ENCODE measurements at regions not wholly inside any gene's neighbourhood (a gene's known extent, or its start where the extent isn't known, plus 50 kb on each side); places are given as distances from the start of the nearest gene placed in this dataset.

DNA sequence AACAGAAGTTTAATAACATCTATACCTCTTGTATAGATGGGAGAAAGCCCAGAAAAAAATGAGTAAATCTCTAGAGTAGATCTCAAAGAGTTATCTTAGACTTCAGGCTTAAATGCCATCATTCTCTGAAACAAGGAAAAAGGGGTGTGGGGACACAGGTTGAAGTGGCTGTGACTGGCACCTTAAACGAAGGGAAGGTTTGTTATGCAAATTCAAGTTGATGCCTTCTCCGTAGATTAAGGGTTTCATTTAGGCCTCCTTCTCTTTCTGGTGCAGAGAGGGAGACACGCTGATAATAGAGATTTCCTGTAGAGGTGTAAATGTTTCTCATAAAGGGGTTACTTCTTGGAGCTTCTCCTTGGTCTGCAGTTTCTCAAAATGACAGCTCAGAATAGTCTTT lies 252.1 kb downstream of the CD83 start:
- Histone ChIP-seq H3K27me3 (no peaks in the 10 kb centered on the region), H3K4me3 (no peak overlapping the region), H3K9me3 (no peaks in the 10 kb centered on the region), H3K4me1 (no peaks in the 10 kb centered on the region), H3K36me3 (no peaks in the 10 kb centered on the region), H3K27ac (no peak overlapping the region)
- TF ChIP-seq EP300 (IDR thresholded peaks at IDR 0.05) (no peak), POLR2A (IDR thresholded peaks at IDR 0.05) (no peak), POLR2AphosphoS5 (IDR thresholded peaks at IDR 0.05) (no peak)
- TF ChIP-seq, protein P1, sequence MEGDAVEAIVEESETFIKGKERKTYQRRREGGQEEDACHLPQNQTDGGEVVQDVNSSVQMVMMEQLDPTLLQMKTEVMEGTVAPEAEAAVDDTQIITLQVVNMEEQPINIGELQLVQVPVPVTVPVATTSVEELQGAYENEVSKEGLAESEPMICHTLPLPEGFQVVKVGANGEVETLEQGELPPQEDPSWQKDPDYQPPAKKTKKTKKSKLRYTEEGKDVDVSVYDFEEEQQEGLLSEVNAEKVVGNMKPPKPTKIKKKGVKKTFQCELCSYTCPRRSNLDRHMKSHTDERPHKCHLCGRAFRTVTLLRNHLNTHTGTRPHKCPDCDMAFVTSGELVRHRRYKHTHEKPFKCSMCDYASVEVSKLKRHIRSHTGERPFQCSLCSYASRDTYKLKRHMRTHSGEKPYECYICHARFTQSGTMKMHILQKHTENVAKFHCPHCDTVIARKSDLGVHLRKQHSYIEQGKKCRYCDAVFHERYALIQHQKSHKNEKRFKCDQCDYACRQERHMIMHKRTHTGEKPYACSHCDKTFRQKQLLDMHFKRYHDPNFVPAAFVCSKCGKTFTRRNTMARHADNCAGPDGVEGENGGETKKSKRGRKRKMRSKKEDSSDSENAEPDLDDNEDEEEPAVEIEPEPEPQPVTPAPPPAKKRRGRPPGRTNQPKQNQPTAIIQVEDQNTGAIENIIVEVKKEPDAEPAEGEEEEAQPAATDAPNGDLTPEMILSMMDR (IDR thresholded peaks at IDR 0.05), result no peak
- WGBS, 2 donors, result 73 to 85% methylated on average over 3 of the region's 3 CpGs
- no peak for DNase-seq
- no peak for ATAC-seq (ENCODE audit: low FRiP score in 2 of 2)

DNA sequence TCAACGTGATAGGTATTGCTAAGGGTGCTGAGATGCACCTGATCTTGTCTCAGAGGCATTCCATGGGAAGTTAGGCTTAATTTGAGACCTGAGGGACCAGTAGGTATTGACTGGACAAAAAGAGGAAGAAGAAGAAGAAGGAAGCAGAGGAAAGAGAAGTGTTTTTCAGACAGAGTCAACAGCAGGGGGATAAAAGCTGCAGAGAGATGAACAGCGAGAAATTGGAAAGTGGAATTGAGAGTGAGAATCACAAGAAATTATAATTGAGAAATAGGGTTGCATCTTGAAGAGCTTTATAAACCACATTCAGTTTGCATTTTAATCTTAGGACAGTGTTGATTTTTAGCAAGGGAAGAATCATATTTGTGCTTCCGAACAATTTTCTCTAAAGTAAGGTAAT lies 254.0 kb downstream of the CD83 start:
- ATAC-seq (ENCODE audit: low FRiP score in 2 of 2), result peak in 1 of 2 donors; percentile 44
- 72 to 74% methylated on average over 3 of the region's 3 CpGs for WGBS, 2 donors
- TF ChIP-seq EP300 (IDR thresholded peaks at IDR 0.05) (no peak), POLR2AphosphoS5 (IDR thresholded peaks at IDR 0.05) (no peak), POLR2A (IDR thresholded peaks at IDR 0.05) (no peak)
- TF ChIP-seq, protein P1 (IDR thresholded peaks at IDR 0.05), result no peak

DNA sequence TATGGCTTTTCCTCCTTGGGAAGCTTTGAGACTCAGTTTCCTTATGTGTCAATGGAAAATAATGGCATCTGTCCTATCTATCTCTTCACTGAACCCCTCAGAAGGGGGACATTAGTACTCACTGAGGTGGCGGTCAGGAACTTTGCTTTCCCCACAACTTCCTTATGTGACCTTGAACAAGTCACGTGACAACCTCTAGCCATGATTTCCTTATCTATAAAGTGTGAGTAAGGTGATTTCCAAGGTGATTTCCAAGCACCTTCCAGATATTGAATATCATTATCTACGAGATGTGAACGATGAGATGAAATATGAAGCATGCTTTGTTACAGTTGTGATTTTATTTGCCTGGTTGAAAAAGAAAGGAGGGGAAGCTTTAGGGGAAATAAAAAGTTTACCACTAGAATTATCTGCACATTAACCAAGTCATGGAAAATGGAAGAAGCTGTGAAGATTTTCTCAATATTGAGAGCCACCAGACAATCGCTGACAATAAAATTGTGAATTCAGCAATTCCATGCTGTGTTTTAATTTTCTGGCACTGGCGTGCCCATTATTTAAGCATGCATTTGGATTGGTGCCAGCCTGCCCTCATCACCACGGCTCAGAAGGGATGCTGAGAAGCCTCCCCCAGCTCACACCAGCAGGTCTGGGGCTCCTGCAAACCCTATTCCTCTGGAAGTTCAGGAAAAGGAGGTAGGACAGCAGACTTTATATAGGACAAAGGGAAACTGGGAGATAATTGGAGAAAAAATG lies 255.3 kb downstream of the CD83 start:
- 62 to 67% methylated on average over 7 of the region's 7 CpGs for WGBS, 2 donors
- no peak for ATAC-seq (ENCODE audit: low FRiP score in 2 of 2)
- TF ChIP-seq, protein P1 (IDR thresholded peaks at IDR 0.05), result no peak
- TF ChIP-seq EP300 (IDR thresholded peaks at IDR 0.05) (no peak), POLR2A (IDR thresholded peaks at IDR 0.05) (no peak), POLR2AphosphoS5 (IDR thresholded peaks at IDR 0.05) (no peak)
- Histone ChIP-seq H3K9me3 (no peaks in the 10 kb centered on the region), H3K4me3 (no peak overlapping the region), H3K36me3 (no peaks in the 10 kb centered on the region), H3K27ac (no peak overlapping the region), H3K4me1 (no peaks in the 10 kb centered on the region), H3K27me3 (no peaks in the 10 kb centered on the region)
- DNase-seq, result no peak

More for the DNA sequence above, 254.0 kb downstream of the CD83 start:
- DNase-seq, result no peak
- H3K27ac ChIP-seq, result no peak overlapping the region
- H3K4me3 ChIP-seq, result no peak overlapping the region
- H3K36me3 ChIP-seq, result no peaks in the 10 kb centered on the region
- H3K27me3 ChIP-seq, result no peaks in the 10 kb centered on the region
- H3K4me1 ChIP-seq, result no peaks in the 10 kb centered on the region
- H3K9me3 ChIP-seq, result no peaks in the 10 kb centered on the region

DNA sequence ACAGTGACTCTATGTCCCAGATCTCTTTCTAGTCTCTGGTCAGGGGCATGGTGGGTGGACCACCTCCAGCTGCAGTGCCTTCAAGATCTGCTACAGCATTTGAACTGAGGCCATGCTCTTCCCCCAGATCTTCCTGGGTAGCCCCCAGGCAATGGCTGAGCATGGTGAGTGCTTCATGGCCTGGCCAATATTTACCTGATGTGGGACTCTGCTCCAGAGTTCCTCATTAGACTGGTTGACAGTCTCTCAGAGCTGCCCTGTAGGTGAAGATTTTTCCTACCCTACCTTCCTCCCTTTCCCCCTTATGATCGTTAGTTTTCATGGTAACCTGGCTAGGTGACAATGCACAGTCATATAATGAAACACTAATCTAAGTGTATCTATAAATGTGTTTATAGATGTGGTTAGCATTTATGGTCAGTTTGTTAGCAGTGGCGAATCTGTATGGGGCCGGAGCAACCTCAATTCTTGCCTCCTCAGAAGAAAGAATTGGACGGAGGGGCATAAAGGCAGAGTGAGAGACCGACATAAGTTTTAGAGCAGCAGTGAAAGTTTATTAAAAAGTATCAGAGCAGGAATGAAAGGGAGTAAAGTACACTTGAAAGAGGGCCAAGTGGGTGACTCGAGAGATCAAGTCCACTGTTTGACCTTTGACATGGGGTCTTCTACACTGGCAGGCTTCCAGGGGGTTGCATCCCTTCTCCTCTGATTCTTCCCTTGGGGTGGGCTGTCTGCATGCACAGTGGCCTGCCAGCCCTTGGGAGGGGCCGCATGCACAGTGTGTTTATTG lies 256.3 kb downstream of the CD83 start:
- no peak overlapping the region for H3K4me3 ChIP-seq
- peak in 1 of 2 donors; percentile 19 for DNase-seq
- ATAC-seq (ENCODE audit: low FRiP score in 2 of 2), result no peak
- no peaks in the 10 kb centered on the region for H3K9me3 ChIP-seq
- no peaks in the 10 kb centered on the region for H3K36me3 ChIP-seq
- no peaks in the 10 kb centered on the region for H3K4me1 ChIP-seq
- WGBS, 2 donors, result 86 to 87% methylated on average over 7 of the region's 7 CpGs
- H3K27ac ChIP-seq, result no peak overlapping the region
- H3K27me3 ChIP-seq, result no peaks in the 10 kb centered on the region
- TF ChIP-seq, protein P1 (IDR thresholded peaks at IDR 0.05), result no peak
- TF ChIP-seq EP300 (IDR thresholded peaks at IDR 0.05) (no peak), POLR2AphosphoS5 (IDR thresholded peaks at IDR 0.05) (no peak), POLR2A (IDR thresholded peaks at IDR 0.05) (no peak)

All from upper lobe of left lung (tissue), 6 donors.